H1 (cell line): ENCODE measurements at regions not wholly inside any gene's neighbourhood (a gene's known extent, or its start where the extent isn't known, plus 50 kb on each side); places are given as distances from the start of the nearest gene placed in this dataset.

Source experiments
- CTCF ChIA-PET: fragments of 300-600 bp; sonication (Branson Sonifier 250); formaldehyde crosslinking; loops from one replicate; lab custom pipeline; 2021; ENCODE audit not compliant: partially characterized antibody; lab: Charles Lee
- POLR2A ChIA-PET: fragments of 300-600 bp; sonication (Branson Sonifier 250); formaldehyde crosslinking; loops from one replicate; lab custom pipeline; 2021; ENCODE audit warnings: inconsistent platforms; ENCODE audit not compliant: partially characterized antibody; lab: Charles Lee
- DNase-seq, 2 experiments: peaks; one replicate each; pipeline versions ENCODE4 v3.0.0 to v3.0.0-alpha.2; 2010 to 2022; ENCODE audit warnings: low spot score in 2 of 2, low read depth in 1 of 2, mixed read lengths in 1 of 2
- FAIRE-seq: peaks from 2 replicates; lab custom pipeline; 2011; peaks lifted over from hg19 to GRCh38; lab: Jason Lieb, UNC
- H2AFZ ChIP-seq: 2 replicates; pipeline ENCODE4 v1.8.1; 2012; ENCODE audit warnings: low read length, inconsistent platforms
- H2AK5ac ChIP-seq: 2 replicates; pipeline ENCODE4 v1.6.1; 2013; ENCODE audit warnings: low read depth, low read length
- H2BK120ac ChIP-seq: replicated peaks from 2 replicates; pipeline ENCODE3; 2013; ENCODE audit warnings: low read depth, low read length, inconsistent platforms
- H2BK12ac ChIP-seq: 2 replicates; pipeline ENCODE4 v1.6.1; 2013; ENCODE audit warnings: low read depth, low read length
- H2BK15ac ChIP-seq: 2 replicates; pipeline ENCODE4 v1.6.1; 2013; ENCODE audit warnings: low read length
- H2BK20ac ChIP-seq: 2 replicates; pipeline ENCODE4 v1.6.1; 2013; ENCODE audit warnings: low read length
- H2BK5ac ChIP-seq: 2 replicates; pipeline ENCODE4 v1.6.1; 2013; ENCODE audit warnings: low read depth, low read length
- H3K14ac ChIP-seq: 2 replicates; pipeline ENCODE4 v1.6.1; 2013; ENCODE audit warnings: inconsistent platforms; ENCODE audit not compliant: insufficient read length
- H3K18ac ChIP-seq: 2 replicates; pipeline ENCODE4 v1.6.1; 2013; ENCODE audit warnings: low read length; ENCODE audit errors: extremely low read depth
- H3K23ac ChIP-seq: 2 replicates; pipeline ENCODE4 v1.6.1; 2013; ENCODE audit warnings: inconsistent platforms; ENCODE audit not compliant: insufficient read length
- H3K23me2 ChIP-seq: 2 replicates; pipeline ENCODE4 v1.6.1; 2013; ENCODE audit warnings: low read depth, low read length
- H3K27ac ChIP-seq: 2 replicates; pipeline ENCODE4 v1.6.1; 2011; ENCODE audit warnings: low read depth, low read length, inconsistent platforms
- H3K27me3 ChIP-seq, 4 experiments: replicated peaks in 1 of 4; 1 replicate in 1 of 4; 2 replicates in 3 of 4; pipeline versions ENCODE4 v1.6.1 to v1.8.1; 2011 to 2013; ENCODE audit warnings: low read length in 3 of 4, mild to moderate bottlenecking in 3 of 4, inconsistent platforms in 2 of 4, mixed read lengths in 2 of 4, moderate library complexity in 1 of 4; ENCODE audit not compliant: control insufficient read depth in 3 of 4, insufficient read depth in 3 of 4; ENCODE audit errors: extremely low read depth in 1 of 4
- H3K36me3 ChIP-seq, 4 experiments: 2 replicates each; pipeline versions ENCODE4 v1.6.1 to v1.8.1; 2011 to 2013; ENCODE audit warnings: mild to moderate bottlenecking in 4 of 4, low read length in 3 of 4, moderate library complexity in 2 of 4, control low read depth in 1 of 4, inconsistent platforms in 1 of 4; ENCODE audit not compliant: insufficient read depth in 4 of 4, control insufficient read depth in 2 of 4
- H3K4ac ChIP-seq: replicated peaks from 2 replicates; pipeline ENCODE3; 2013; ENCODE audit warnings: low read length, low read depth, mixed read lengths, inconsistent platforms; ENCODE audit not compliant: insufficient read length
- H3K4me1 ChIP-seq, 4 experiments: replicated peaks in 1 of 4; 1 replicate in 1 of 4; 2 replicates in 3 of 4; pipeline versions ENCODE4 v1.6.1 to v1.8.1; 2011 to 2013; ENCODE audit warnings: low read length in 3 of 4, inconsistent platforms in 2 of 4, mixed read lengths in 1 of 4; ENCODE audit not compliant: insufficient read depth in 4 of 4, control insufficient read depth in 3 of 4
- H3K4me2 ChIP-seq, 2 experiments: 2 replicates each; pipeline versions ENCODE4 v1.6.1 to v1.8.1; 2011 to 2013; ENCODE audit warnings: low read depth in 2 of 2, low read length in 2 of 2, control low read depth in 1 of 2, inconsistent platforms in 1 of 2, mild to moderate bottlenecking in 1 of 2; ENCODE audit not compliant: insufficient read depth in 1 of 2
- H3K4me3 ChIP-seq, 4 experiments: fragments of 200-600, 300-600 bp in 1 of 4; sonication (generic), shearing (Covaris generic), sonication (Bioruptor Twin) in 1 of 4; 2 replicates each; pipeline versions ENCODE4 v1.5.1 to v1.8.1; 2011 to 2016; ENCODE audit warnings: low read length in 4 of 4, low read depth in 3 of 4, control low read depth in 2 of 4, inconsistent platforms in 2 of 4, mild to moderate bottlenecking in 2 of 4, mixed read lengths in 1 of 4, moderate library complexity in 1 of 4; ENCODE audit not compliant: insufficient read depth in 2 of 4; ENCODE audit errors: extremely low read depth in 1 of 4
- H3K56ac ChIP-seq: replicated peaks from 2 replicates; pipeline ENCODE3; 2013; ENCODE audit warnings: low read depth, mild to moderate bottlenecking, mixed read lengths, low read length, inconsistent platforms; ENCODE audit not compliant: insufficient read length
- H3K79me1 ChIP-seq: 2 replicates; pipeline ENCODE4 v1.6.1; 2013; ENCODE audit warnings: low read depth, low read length, control low read depth
- H3K79me2 ChIP-seq, 2 experiments: 2 replicates each; pipeline versions ENCODE4 v1.6.1 to v1.8.1; 2012 to 2013; ENCODE audit warnings: low read length in 2 of 2, mild to moderate bottlenecking in 2 of 2, inconsistent platforms in 1 of 2; ENCODE audit not compliant: insufficient read depth in 2 of 2, control insufficient read depth in 1 of 2
- H3K9ac ChIP-seq, 4 experiments: replicated peaks in 1 of 4; 1 replicate in 1 of 4; 2 replicates in 3 of 4; pipeline versions ENCODE4 v1.6.1 to v1.8.1; 2011 to 2013; ENCODE audit warnings: low read depth in 3 of 4, low read length in 3 of 4, control low read depth in 2 of 4, mild to moderate bottlenecking in 2 of 4, moderate library complexity in 2 of 4, inconsistent platforms in 1 of 4; ENCODE audit errors: extremely low read depth in 1 of 4
- H3K9me3 ChIP-seq, 2 experiments: 2 replicates each; pipeline versions ENCODE4 v1.6.1 to v1.8.1; 2012 to 2013; ENCODE audit warnings: mild to moderate bottlenecking in 2 of 2, moderate library complexity in 2 of 2, control low read depth in 1 of 2, inconsistent platforms in 1 of 2, low read depth in 1 of 2, low read length in 1 of 2, mixed read lengths in 1 of 2; ENCODE audit not compliant: insufficient read depth in 2 of 2
- H4K20me1 ChIP-seq, 2 experiments: replicated peaks in 1 of 2; 2 replicates each; pipeline versions ENCODE3 to v1.8.1; 2011 to 2013; ENCODE audit warnings: inconsistent platforms in 2 of 2, low read length in 2 of 2, mild to moderate bottlenecking in 1 of 2; ENCODE audit not compliant: insufficient read depth in 2 of 2, control insufficient read depth in 1 of 2
- H4K5ac ChIP-seq: 2 replicates; pipeline ENCODE4 v1.6.1; 2013; ENCODE audit warnings: low read length, low read depth, mixed read lengths, inconsistent platforms; ENCODE audit not compliant: insufficient read length
- H4K8ac ChIP-seq: 2 replicates; pipeline ENCODE4 v1.8.0; 2013; ENCODE audit warnings: mild to moderate bottlenecking, moderate library complexity, low read length, inconsistent platforms; ENCODE audit not compliant: insufficient read depth; ENCODE audit errors: extremely low read depth
- H4K91ac ChIP-seq: replicated peaks from 2 replicates; pipeline ENCODE3; 2013; ENCODE audit warnings: low read length, mixed read lengths, inconsistent platforms; ENCODE audit not compliant: insufficient read length
- BRCA1 ChIP-seq: IDR thresholded peaks from 2 replicates; pipeline ENCODE4 v1.6.1; 2012; ENCODE audit warnings: low read depth, low read length, improper control_type of control experiment
- CBX8 ChIP-seq: fragments of 300-800, 300-1000 bp; sonication (generic); IDR thresholded peaks from 2 replicates; pipeline ENCODE4 v1.7.1; 2016; ENCODE audit warnings: low read depth, low read length, borderline replicate concordance
- E2F6 ChIP-seq: IDR thresholded peaks from 2 replicates; pipeline ENCODE4 v1.6.1; 2012; ENCODE audit warnings: inconsistent platforms
- EP300 ChIP-seq, 2 experiments: IDR thresholded peaks; 1 replicate in 1 of 2; 2 replicates in 1 of 2; pipeline ENCODE4 v1.6.1; 2011 to 2012; ENCODE audit warnings: low read depth in 2 of 2, low read length in 2 of 2, mild to moderate bottlenecking in 2 of 2, borderline replicate concordance in 1 of 2, inconsistent platforms in 1 of 2, moderate library complexity in 1 of 2
- GABPA ChIP-seq: IDR thresholded peaks from 2 replicates; pipeline ENCODE4 v1.6.1; 2011; ENCODE audit warnings: mild to moderate bottlenecking, low read length, moderate library complexity, borderline replicate concordance; ENCODE audit not compliant: insufficient read depth
- GTF2F1 ChIP-seq: IDR thresholded peaks from 2 replicates; pipeline ENCODE4 v1.6.1; 2012; ENCODE audit warnings: low read depth, low read length, improper control_type of control experiment, borderline replicate concordance
- HDAC6 ChIP-seq: IDR thresholded peaks from one replicate; pipeline ENCODE4 v1.7.1; 2012; ENCODE audit warnings: low read depth, mild to moderate bottlenecking, inconsistent platforms, low read length, moderate library complexity
- NANOG ChIP-seq: IDR thresholded peaks from 2 replicates; pipeline ENCODE4 v1.6.1; 2011; ENCODE audit warnings: low read length, low read depth, mild to moderate bottlenecking, inconsistent platforms; ENCODE audit not compliant: insufficient read depth, poor library complexity, severe bottlenecking
- PHF8 ChIP-seq: fragments of 200-600 bp; sonication (generic); conservative IDR thresholded peaks from 2 replicates; pipeline ENCODE4 v1.7.1; 2012; ENCODE audit warnings: low read depth, mild to moderate bottlenecking, inconsistent platforms, low read length, moderate library complexity
- SIX5 ChIP-seq: IDR thresholded peaks from 2 replicates; pipeline ENCODE4 v1.6.1; 2011; ENCODE audit warnings: mild to moderate bottlenecking, low read depth, low read length
- TAF1 ChIP-seq: IDR thresholded peaks from 2 replicates; pipeline ENCODE4 v1.6.1; 2011; ENCODE audit warnings: mild to moderate bottlenecking, low read depth, low read length
- YY1 ChIP-seq: IDR thresholded peaks from 2 replicates; pipeline ENCODE4 v1.6.1; 2011; ENCODE audit warnings: low read depth, mild to moderate bottlenecking, low read length
- ZNF274 ChIP-seq: IDR thresholded peaks from 2 replicates; pipeline ENCODE4 v1.7.0; 2012; ENCODE audit warnings: low read length, borderline replicate concordance; ENCODE audit errors: extremely low read depth
- WGBS, 2 experiments: shearing (Covaris generic) in 1 of 2; methylation state at CpG; one replicate each; pipeline versions ENCODE4 v1.1.6 to v1.1.7; 2013 to 2015; ENCODE audit warnings: low lambda C conversion rate in 2 of 2, mixed read lengths in 2 of 2, inconsistent platforms in 1 of 2, low coverage in 1 of 2, missing lambda C conversion rate in 1 of 2; ENCODE audit not compliant: insufficient replicate concordance in 2 of 2, insufficient coverage in 1 of 2, insufficient read length in 1 of 2; ENCODE audit errors: extremely low coverage in 1 of 2, missing lambda C conversion rate in 1 of 2; 5-methylcytosine and 5-hydroxymethylcytosine counted together
- TF ChIP-seq, protein P1 (sequence below): IDR thresholded peaks from 2 replicates; pipeline ENCODE4 v1.6.1; 2012; ENCODE audit warnings: inconsistent platforms

- H3K36me3 ChIP-seq = no peaks in the 10 kb centered on the region
- no peak overlapping the region for H3K14ac ChIP-seq
- H2BK12ac ChIP-seq = no peak overlapping the region
- H3K9me3 ChIP-seq = no peaks in the 10 kb centered on the region
- H2BK5ac ChIP-seq = no peak overlapping the region
- no peaks in the 10 kb centered on the region for H3K27me3 ChIP-seq
- H3K9ac ChIP-seq = no peak overlapping the region
- H3K23ac ChIP-seq = no peak overlapping the region
- no peaks in the 10 kb centered on the region for H3K4me1 ChIP-seq
- H3K4me3 ChIP-seq = no peak overlapping the region
- no peak for DNase-seq
- H4K5ac ChIP-seq = no peak overlapping the region
- no peaks in the 10 kb centered on the region for H3K23me2 ChIP-seq
- no peak overlapping the region for H3K18ac ChIP-seq
- no peak overlapping the region for H2BK20ac ChIP-seq
- H2AK5ac ChIP-seq = no peak overlapping the region
- no peak overlapping the region for H3K4ac ChIP-seq
- H3K4me2 ChIP-seq = no peak overlapping the region
- POLR2A ChIA-PET = no interaction called here
- FAIRE-seq = no peak
- H2AFZ ChIP-seq = peak overlapping the region; percentile 49; the same call in 1 of the 2 replicates
- no peak overlapping the region for H2BK120ac ChIP-seq
- H3K27ac ChIP-seq = no peak overlapping the region
- no peaks in the 10 kb centered on the region for H3K79me2 ChIP-seq
- H4K8ac ChIP-seq = no peak overlapping the region
- no peak overlapping the region for H4K91ac ChIP-seq
- H3K56ac ChIP-seq = no peak overlapping the region
- no peaks in the 10 kb centered on the region for H3K79me1 ChIP-seq
- no peaks in the 10 kb centered on the region for H4K20me1 ChIP-seq
- CTCF ChIA-PET = no interaction called here
- H2BK15ac ChIP-seq = no peak overlapping the region
- WGBS, 2 experiments = 94% methylated on average over 1 of the region's 1 CpG; no CpG with 5 or more reads in 1 of the 2 experiments
- TF ChIP-seq E2F6 (no peak), BRCA1 (no peak), GABPA (no peak), ZNF274 (no peak), NANOG (no peak), CBX8 (no peak), GTF2F1 (no peak), YY1 (no peak), PHF8 (no peak), EP300 (IDR thresholded peaks at IDR 0.05; ENCODE audit: borderline replicate concordance in 1 of 2, low read depth in 2 of 2, low read length in 2 of 2) (no peak), HDAC6 (no peak), SIX5 (no peak), TAF1 (no peak)
- TF ChIP-seq, protein P1, sequence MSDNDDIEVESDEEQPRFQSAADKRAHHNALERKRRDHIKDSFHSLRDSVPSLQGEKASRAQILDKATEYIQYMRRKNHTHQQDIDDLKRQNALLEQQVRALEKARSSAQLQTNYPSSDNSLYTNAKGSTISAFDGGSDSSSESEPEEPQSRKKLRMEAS = no peak
These were observed 1249.4 kb downstream of the LRFN5 start for GRCh38 chr14:42856106-42856505.
